Transverse colon (tissue), 3 donors: ENCODE measurements at regions not wholly inside any gene's neighbourhood (a gene's known extent, or its start where the extent isn't known, plus 50 kb on each side); places are given as distances from the start of the nearest gene placed in this dataset.

Experiments
- POLR2A ChIP-seq: fragments of 450-650 bp; IDR thresholded peaks from one replicate; pipeline ENCODE4 v1.6.1; 2016; ENCODE audit warnings: antibody characterized with exemption, mild to moderate bottlenecking, moderate library complexity
- TF ChIP-seq, protein P1 (sequence below), 5 experiments: fragments of 200-600 bp in 3 of 5; fragments of 450-650 bp in 2 of 5; sonication (generic) in 3 of 5; IDR thresholded peaks; 1 replicate in 2 of 5; 2 replicates in 3 of 5; pipeline ENCODE4 v1.5.1; 2016 to 2017; ENCODE audit warnings: antibody characterized with exemption in 5 of 5, inconsistent platforms in 3 of 5, mild to moderate bottlenecking in 2 of 5, moderate library complexity in 1 of 5

DNA sequence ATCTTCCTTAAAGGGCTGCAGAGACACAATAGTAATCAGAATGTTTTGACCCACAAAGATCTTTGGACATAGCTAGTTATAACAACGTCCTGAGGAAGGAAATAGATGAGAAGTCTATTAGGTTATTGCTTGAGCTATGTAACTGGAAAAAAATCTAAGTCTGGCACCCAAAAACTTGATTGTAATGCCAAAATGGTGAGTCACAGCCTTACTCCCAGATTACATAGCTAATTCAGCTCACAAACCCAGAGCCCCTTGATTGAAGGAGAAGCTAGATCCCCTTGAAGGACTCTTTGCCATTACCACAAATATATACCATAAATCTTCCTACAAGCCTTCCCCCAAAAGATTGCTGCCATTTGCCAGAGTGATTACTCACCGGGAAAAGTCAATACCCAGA is 341.8 kb upstream of the KIF2A start:
- TF ChIP-seq, protein P1, sequence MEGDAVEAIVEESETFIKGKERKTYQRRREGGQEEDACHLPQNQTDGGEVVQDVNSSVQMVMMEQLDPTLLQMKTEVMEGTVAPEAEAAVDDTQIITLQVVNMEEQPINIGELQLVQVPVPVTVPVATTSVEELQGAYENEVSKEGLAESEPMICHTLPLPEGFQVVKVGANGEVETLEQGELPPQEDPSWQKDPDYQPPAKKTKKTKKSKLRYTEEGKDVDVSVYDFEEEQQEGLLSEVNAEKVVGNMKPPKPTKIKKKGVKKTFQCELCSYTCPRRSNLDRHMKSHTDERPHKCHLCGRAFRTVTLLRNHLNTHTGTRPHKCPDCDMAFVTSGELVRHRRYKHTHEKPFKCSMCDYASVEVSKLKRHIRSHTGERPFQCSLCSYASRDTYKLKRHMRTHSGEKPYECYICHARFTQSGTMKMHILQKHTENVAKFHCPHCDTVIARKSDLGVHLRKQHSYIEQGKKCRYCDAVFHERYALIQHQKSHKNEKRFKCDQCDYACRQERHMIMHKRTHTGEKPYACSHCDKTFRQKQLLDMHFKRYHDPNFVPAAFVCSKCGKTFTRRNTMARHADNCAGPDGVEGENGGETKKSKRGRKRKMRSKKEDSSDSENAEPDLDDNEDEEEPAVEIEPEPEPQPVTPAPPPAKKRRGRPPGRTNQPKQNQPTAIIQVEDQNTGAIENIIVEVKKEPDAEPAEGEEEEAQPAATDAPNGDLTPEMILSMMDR (IDR thresholded peaks at IDR 0.05) = no peak
- no peak for TF ChIP-seq POLR2A
